Tibial nerve (tissue), 4 donors: ENCODE measurements at regions not wholly inside any gene's neighbourhood (a gene's known extent, or its start where the extent isn't known, plus 50 kb on each side); places are given as distances from the start of the nearest gene placed in this dataset.

Experiments used
- CTCF ChIP-seq, 5 experiments: fragments of 200-600 bp in 3 of 5; fragments of 450-650 bp in 2 of 5; sonication (generic) in 3 of 5; IDR thresholded peaks; one replicate each; pipeline ENCODE4 v1.5.1; 2016 to 2019; ENCODE audit warnings: antibody characterized with exemption in 5 of 5, mild to moderate bottlenecking in 3 of 5, moderate library complexity in 2 of 5
- EP300 ChIP-seq, 2 donors: sonication (generic); formaldehyde crosslinking; IDR thresholded peaks; one replicate each; pipeline ENCODE4 v1.6.1; 2017; ENCODE audit warnings: antibody characterized with exemption in 2 of 2, mild to moderate bottlenecking in 1 of 2
- POLR2A ChIP-seq, 2 donors: fragments of 450-650 bp; IDR thresholded peaks; one replicate each; pipeline ENCODE4 v1.6.1; 2017; ENCODE audit warnings: antibody characterized with exemption in 2 of 2, mild to moderate bottlenecking in 2 of 2, moderate library complexity in 2 of 2

DNA sequence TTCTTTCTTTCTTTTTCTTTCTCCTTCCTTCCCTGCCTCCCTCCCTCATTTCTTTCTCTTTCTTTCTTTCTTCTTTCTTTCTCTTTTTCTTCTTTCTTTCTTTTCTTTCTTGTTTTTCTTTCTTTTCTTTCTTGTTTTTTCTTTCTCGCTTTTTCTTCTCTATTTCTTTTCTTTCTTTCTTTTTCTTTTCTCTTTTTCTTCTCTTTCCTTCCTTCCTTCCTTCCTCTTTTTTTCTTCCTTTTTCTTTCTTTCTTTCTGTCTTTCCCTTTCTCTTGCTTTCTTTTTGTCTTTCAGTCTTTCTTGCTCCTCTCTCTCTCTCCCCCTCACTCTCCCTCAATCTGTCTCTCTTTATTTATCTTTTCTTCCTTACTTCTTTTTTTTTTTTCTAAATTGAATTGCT lies 472.0 kb upstream of the CHRM3 start:
- TF ChIP-seq CTCF (IDR thresholded peaks at IDR 0.05) (no peak), POLR2A (IDR thresholded peaks at IDR 0.05) (no peak), EP300 (IDR thresholded peaks at IDR 0.05) (no peak)
